H9 (cell line): ENCODE measurements at regions not wholly inside any gene's neighbourhood (a gene's known extent, or its start where the extent isn't known, plus 50 kb on each side); places are given as distances from the start of the nearest gene placed in this dataset.

Experiments used
- DNase-seq: peaks from one replicate; pipeline ENCODE4 v3.0.0-alpha.2; 2017
- H2AFZ ChIP-seq: one replicate; pipeline ENCODE4 v1.6.1; 2013; ENCODE audit warnings: mild to moderate bottlenecking, low read length, control low read depth, moderate library complexity
- H2AK5ac ChIP-seq: 2 replicates; pipeline ENCODE4 v1.6.1; 2013; ENCODE audit warnings: low read length, control low read depth, mixed read lengths; ENCODE audit not compliant: insufficient read length
- H2BK120ac ChIP-seq: one replicate; pipeline ENCODE4 v1.6.1; 2013; ENCODE audit warnings: low read depth, mild to moderate bottlenecking, low read length, control low read depth, inconsistent platforms; ENCODE audit not compliant: poor library complexity, severe bottlenecking
- H2BK12ac ChIP-seq: 2 replicates; pipeline ENCODE4 v1.6.1; 2013; ENCODE audit warnings: low read length, control low read depth, mixed read lengths, low read depth; ENCODE audit not compliant: insufficient read length
- H2BK15ac ChIP-seq: 2 replicates; pipeline ENCODE4 v1.6.1; 2013; ENCODE audit warnings: low read depth, low read length, control low read depth
- H2BK20ac ChIP-seq: one replicate; pipeline ENCODE4 v1.6.1; 2013; ENCODE audit warnings: low read depth, mild to moderate bottlenecking, low read length, control low read depth, inconsistent platforms; ENCODE audit not compliant: poor library complexity, severe bottlenecking
- H2BK5ac ChIP-seq: 2 replicates; pipeline ENCODE4 v1.6.1; 2013; ENCODE audit warnings: low read length, control low read depth, mixed read lengths; ENCODE audit not compliant: insufficient read length
- H3K14ac ChIP-seq: 2 replicates; pipeline ENCODE4 v1.6.1; 2013; ENCODE audit warnings: low read length, control low read depth; ENCODE audit not compliant: insufficient read depth
- H3K18ac ChIP-seq: 2 replicates; pipeline ENCODE4 v1.6.1; 2013; ENCODE audit warnings: low read depth, mild to moderate bottlenecking, mixed read lengths, low read length, control low read depth; ENCODE audit not compliant: insufficient read length
- H3K23ac ChIP-seq: 2 replicates; pipeline ENCODE4 v1.6.1; 2013; ENCODE audit warnings: low read length, control low read depth, mixed read lengths, low read depth; ENCODE audit not compliant: insufficient read length
- H3K23me2 ChIP-seq: 2 replicates; pipeline ENCODE4 v1.6.1; 2013; ENCODE audit warnings: low read depth, mild to moderate bottlenecking, mixed read lengths, low read length, control low read depth; ENCODE audit not compliant: insufficient read length, poor library complexity, severe bottlenecking
- H3K27ac ChIP-seq: 2 replicates; pipeline ENCODE4 v1.5.1; 2013; ENCODE audit warnings: low read length, control low read depth, mixed read lengths, low read depth; ENCODE audit not compliant: insufficient read length
- H3K27me3 ChIP-seq: 2 replicates; pipeline ENCODE4 v1.6.1; 2013; ENCODE audit warnings: low read length, control low read depth, inconsistent platforms; ENCODE audit not compliant: insufficient read depth
- H3K4ac ChIP-seq: 2 replicates; pipeline ENCODE4 v1.6.1; 2013; ENCODE audit warnings: low read depth, mild to moderate bottlenecking, control low read depth, inconsistent platforms, low read length, moderate library complexity
- H3K4me1 ChIP-seq: 2 replicates; pipeline ENCODE4 v1.6.1; 2013; ENCODE audit warnings: low read length, control low read depth, inconsistent platforms; ENCODE audit not compliant: insufficient read depth
- H3K4me2 ChIP-seq: 2 replicates; pipeline ENCODE4 v1.6.1; 2013; ENCODE audit warnings: low read length, control low read depth, mixed read lengths; ENCODE audit not compliant: insufficient read length, insufficient read depth
- H3K56ac ChIP-seq: 2 replicates; pipeline ENCODE4 v1.6.1; 2013; ENCODE audit warnings: low read depth, mild to moderate bottlenecking, mixed read lengths, low read length, control low read depth; ENCODE audit not compliant: insufficient read length
- H3K79me1 ChIP-seq: 2 replicates; pipeline ENCODE4 v1.6.1; 2013; ENCODE audit warnings: low read depth, mild to moderate bottlenecking, moderate library complexity, low read length, control low read depth, inconsistent platforms; ENCODE audit not compliant: insufficient read depth, poor library complexity, severe bottlenecking
- H3K79me2 ChIP-seq: 2 replicates; pipeline ENCODE4 v1.6.1; 2013; ENCODE audit warnings: low read length, control low read depth, inconsistent platforms; ENCODE audit not compliant: insufficient read depth
- H3K9ac ChIP-seq: 2 replicates; pipeline ENCODE4 v1.6.1; 2013; ENCODE audit warnings: low read length, control low read depth, mixed read lengths; ENCODE audit not compliant: insufficient read length; ENCODE audit errors: extremely low read depth
- H3K9me3 ChIP-seq: one replicate; pipeline ENCODE4 v1.6.1; 2013; ENCODE audit warnings: low read depth, low read length, inconsistent platforms; ENCODE audit not compliant: control insufficient read depth
- H3T11ph ChIP-seq: one replicate; pipeline ENCODE4 v1.6.1; 2013; ENCODE audit warnings: mild to moderate bottlenecking, low read length, control low read depth, inconsistent platforms
- H4K20me1 ChIP-seq: one replicate; pipeline ENCODE4 v1.6.1; 2013; ENCODE audit not compliant: control insufficient read depth, insufficient read length, insufficient read depth
- H4K5ac ChIP-seq: 2 replicates; pipeline ENCODE4 v1.6.1; 2013; ENCODE audit warnings: low read depth, mild to moderate bottlenecking, mixed read lengths, low read length, control low read depth; ENCODE audit not compliant: insufficient read length
- H4K8ac ChIP-seq: replicated peaks from 2 replicates; pipeline ENCODE4 v1.6.1; 2013; ENCODE audit warnings: low read length, control low read depth, mixed read lengths, low read depth; ENCODE audit not compliant: insufficient read length
- H4K91ac ChIP-seq: 2 replicates; pipeline ENCODE4 v1.6.1; 2013; ENCODE audit warnings: low read depth, mild to moderate bottlenecking, moderate library complexity, mixed read lengths, low read length, control low read depth; ENCODE audit not compliant: insufficient read length
- H3K27ac Mint-ChIP-seq, 3 experiments: 2 replicates in 2 of 3; 3 replicates in 1 of 3; pipeline ENCODE4 v1.8.0; 2020 to 2021; ENCODE audit warnings: mixed read lengths in 3 of 3, mild to moderate bottlenecking in 1 of 3, moderate library complexity in 1 of 3
- H3K27me3 Mint-ChIP-seq: 2 replicates; pipeline ENCODE4 v1.8.0; 2021; ENCODE audit warnings: low read depth, mild to moderate bottlenecking, moderate library complexity, mixed read lengths
- H3K36me3 Mint-ChIP-seq, 3 experiments: 2 replicates in 2 of 3; 3 replicates in 1 of 3; pipeline ENCODE4 v1.8.0; 2020 to 2021; ENCODE audit warnings: low read depth in 3 of 3, mixed read lengths in 3 of 3; ENCODE audit not compliant: insufficient read depth in 1 of 3
- H3K4me1 Mint-ChIP-seq, 2 experiments: 2 replicates each; pipeline ENCODE4 v1.8.0; 2020; ENCODE audit warnings: mixed read lengths in 2 of 2
- H3K4me3 Mint-ChIP-seq, 2 experiments: 2 replicates in 1 of 2; 3 replicates in 1 of 2; pipeline ENCODE4 v1.8.0; 2020 to 2021; ENCODE audit warnings: mild to moderate bottlenecking in 2 of 2, mixed read lengths in 2 of 2, moderate library complexity in 1 of 2
- H3K9me3 Mint-ChIP-seq, 2 experiments: 2 replicates in 1 of 2; 3 replicates in 1 of 2; pipeline ENCODE4 v1.8.0; 2020; ENCODE audit warnings: mild to moderate bottlenecking in 2 of 2, mixed read lengths in 2 of 2, moderate library complexity in 1 of 2
- WGBS: extraction: QIAGEN DNeasy Blood & Tissue Kit; methylation state at CpG from one replicate; pipeline ENCODE4 v1.1.7; 2013; ENCODE audit warnings: missing lambda C conversion rate, low lambda C conversion rate, mixed read lengths; ENCODE audit not compliant: insufficient read length; ENCODE audit errors: extremely low coverage; 5-methylcytosine and 5-hydroxymethylcytosine counted together
- TF ChIP-seq, protein P1 (sequence below): fragments of 200-600 bp; sonication (generic); conservative IDR thresholded peaks from 3 replicates; pipeline ENCODE4 v1.8.0; 2021; ENCODE audit warnings: antibody characterized with exemption, mild to moderate bottlenecking

DNA sequence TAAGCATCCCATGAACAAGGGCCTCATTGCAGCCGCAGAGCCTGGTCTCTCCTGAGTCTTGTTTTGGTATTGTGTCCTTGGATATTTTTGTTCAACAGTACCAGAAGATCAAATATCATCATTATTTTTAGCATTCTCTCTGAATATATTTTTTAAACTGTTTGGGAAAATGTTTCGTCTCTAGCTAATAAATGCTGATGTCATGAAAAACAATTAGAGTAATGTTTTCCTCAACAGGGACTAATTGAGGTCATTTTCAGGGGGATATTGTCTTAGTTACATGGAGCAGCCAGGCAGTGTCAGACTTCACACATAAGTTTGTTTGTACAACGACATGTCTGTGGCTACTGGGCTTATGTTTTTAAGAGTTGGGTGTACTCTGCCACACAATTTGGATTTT is 805.3 kb upstream of the SOX9 start:
- no CpG with 5 or more reads among the region's 3 CpGs for WGBS
- no peak overlapping the region for H2BK15ac ChIP-seq
- H3K4me3 Mint-ChIP-seq: no peak overlapping the region

More for the DNA sequence above, 805.3 kb upstream of the SOX9 start:
- H3K9me3 ChIP-seq: no peaks in the 10 kb centered on the region
- H4K5ac ChIP-seq: no peak overlapping the region
- no peaks in the 10 kb centered on the region for H3K27me3 ChIP-seq
- H3K4ac ChIP-seq: no peak overlapping the region
- no peak overlapping the region for H2AFZ ChIP-seq
- no peaks in the 10 kb centered on the region for H4K20me1 ChIP-seq
- H2AK5ac ChIP-seq: no peak overlapping the region
- H3K4me1 Mint-ChIP-seq: no peaks in the 10 kb centered on the region
- H2BK5ac ChIP-seq: no peak overlapping the region
- no peak overlapping the region for H3K4me2 ChIP-seq
- no peak overlapping the region for H3K56ac ChIP-seq
- no peak overlapping the region for H3K27ac ChIP-seq
- no peak overlapping the region for H3T11ph ChIP-seq
- H4K91ac ChIP-seq: no peak overlapping the region
- H3K23ac ChIP-seq: no peak overlapping the region
- no peak overlapping the region for H2BK20ac ChIP-seq
- no peak overlapping the region for H2BK12ac ChIP-seq
- no peak overlapping the region for H3K18ac ChIP-seq
- no peak for DNase-seq
- H3K9ac ChIP-seq: no peak overlapping the region
- H3K79me1 ChIP-seq: no peaks in the 10 kb centered on the region
- H3K27me3 Mint-ChIP-seq: peaks cover 3% of the 10 kb centered on the region; the same call in 1 of the 2 replicates
- no peak overlapping the region for H3K27ac Mint-ChIP-seq
- H3K23me2 ChIP-seq: no peaks in the 10 kb centered on the region
- H3K36me3 Mint-ChIP-seq: no peaks in the 10 kb centered on the region
- no peaks in the 10 kb centered on the region for H3K79me2 ChIP-seq
- no peaks in the 10 kb centered on the region for H3K4me1 ChIP-seq
- TF ChIP-seq, protein P1, sequence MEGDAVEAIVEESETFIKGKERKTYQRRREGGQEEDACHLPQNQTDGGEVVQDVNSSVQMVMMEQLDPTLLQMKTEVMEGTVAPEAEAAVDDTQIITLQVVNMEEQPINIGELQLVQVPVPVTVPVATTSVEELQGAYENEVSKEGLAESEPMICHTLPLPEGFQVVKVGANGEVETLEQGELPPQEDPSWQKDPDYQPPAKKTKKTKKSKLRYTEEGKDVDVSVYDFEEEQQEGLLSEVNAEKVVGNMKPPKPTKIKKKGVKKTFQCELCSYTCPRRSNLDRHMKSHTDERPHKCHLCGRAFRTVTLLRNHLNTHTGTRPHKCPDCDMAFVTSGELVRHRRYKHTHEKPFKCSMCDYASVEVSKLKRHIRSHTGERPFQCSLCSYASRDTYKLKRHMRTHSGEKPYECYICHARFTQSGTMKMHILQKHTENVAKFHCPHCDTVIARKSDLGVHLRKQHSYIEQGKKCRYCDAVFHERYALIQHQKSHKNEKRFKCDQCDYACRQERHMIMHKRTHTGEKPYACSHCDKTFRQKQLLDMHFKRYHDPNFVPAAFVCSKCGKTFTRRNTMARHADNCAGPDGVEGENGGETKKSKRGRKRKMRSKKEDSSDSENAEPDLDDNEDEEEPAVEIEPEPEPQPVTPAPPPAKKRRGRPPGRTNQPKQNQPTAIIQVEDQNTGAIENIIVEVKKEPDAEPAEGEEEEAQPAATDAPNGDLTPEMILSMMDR: no peak
- H4K8ac ChIP-seq: no peak overlapping the region
- H2BK120ac ChIP-seq: no peak overlapping the region
- H3K14ac ChIP-seq: no peak overlapping the region
- no peaks in the 10 kb centered on the region for H3K9me3 Mint-ChIP-seq
